Body of pancreas (tissue), 4 donors: ENCODE measurements at regions not wholly inside any gene's neighbourhood (a gene's known extent, or its start where the extent isn't known, plus 50 kb on each side); places are given as distances from the start of the nearest gene placed in this dataset.

ENCODE experiments used
- ATAC-seq: fragments of 150-250 bp; one replicate; pipeline ENCODE4 v1.9.1; 2016
- DNase-seq, 4 donors: peaks; one replicate each; pipeline ENCODE4 v3.0.0-alpha.2; 2019
- H3K27ac ChIP-seq, 4 donors: fragments of 200-600 bp; sonication (generic); 1 replicate in 3 of 4; 2 replicates in 1 of 4; pipeline versions ENCODE4 v1.5.1 to v1.6.1; 2016 to 2019; ENCODE audit warnings: mild to moderate bottlenecking in 1 of 4, mixed read lengths in 1 of 4, moderate library complexity in 1 of 4
- H3K27me3 ChIP-seq, 2 donors: fragments of 200-600 bp; sonication (generic); one replicate each; pipeline ENCODE4 v1.6.0; 2016; ENCODE audit warnings: mild to moderate bottlenecking in 1 of 2
- H3K36me3 ChIP-seq, 2 donors: fragments of 200-600 bp; sonication (generic); replicated peaks in 1 of 2; 2 replicates each; pipeline ENCODE4 v1.5.1; 2016; ENCODE audit warnings: low read depth in 2 of 2; ENCODE audit not compliant: insufficient read depth in 1 of 2
- H3K4me1 ChIP-seq: fragments of 200-600 bp; sonication (generic); one replicate; pipeline ENCODE4 v1.6.0; 2016
- H3K4me3 ChIP-seq, 2 donors: fragments of 200-600 bp; sonication (generic); 1 replicate in 1 of 2; 2 replicates in 1 of 2; pipeline ENCODE4 v1.5.1; 2016 to 2019
- H3K9me3 ChIP-seq, 3 donors: fragments of 200-600 bp; sonication (generic); 1 replicate in 2 of 3; 2 replicates in 1 of 3; pipeline ENCODE4 v1.5.1; 2016
- CTCF ChIP-seq, 7 experiments: fragments of 450-650 bp in 4 of 7; fragments of 200-600 bp in 3 of 7; sonication (generic) in 3 of 7; IDR thresholded peaks; one replicate each; pipeline ENCODE4 v1.5.1; 2016 to 2019; ENCODE audit warnings: antibody characterized with exemption in 7 of 7
- POLR2A ChIP-seq, 3 donors: fragments of 450-650 bp; IDR thresholded peaks; one replicate each; pipeline ENCODE4 v1.6.1; 2016; ENCODE audit warnings: antibody characterized with exemption in 3 of 3, mild to moderate bottlenecking in 2 of 3
- WGBS, 2 donors: methylation state at CpG; one replicate each; pipeline ENCODE4 v1.1.5; 2017; 5-methylcytosine and 5-hydroxymethylcytosine counted together
- intact Hi-C: fragments of 100-400 bp; cut with DNase I; formaldehyde crosslinking; loops from one replicate; pipeline ENCODE4 v1.15.1; 2023

DNA sequence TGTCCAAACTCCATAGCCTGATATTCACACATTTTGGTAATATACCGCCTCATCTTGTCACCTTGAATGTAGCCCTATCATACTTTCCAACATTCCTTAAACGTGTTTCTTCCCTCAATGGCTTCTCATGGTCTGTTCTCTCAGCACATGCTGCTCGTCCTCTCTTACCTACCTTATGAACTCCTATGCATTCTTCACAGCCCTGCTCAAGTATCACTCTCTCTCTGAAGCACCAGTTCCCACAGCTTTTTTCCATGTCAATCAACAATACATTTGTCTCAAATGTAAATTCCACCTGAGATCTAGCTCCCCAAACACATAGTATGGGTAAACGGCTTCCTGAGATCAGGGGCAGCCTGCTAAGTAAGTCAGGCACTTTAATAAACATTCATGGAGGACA lies 85.2 kb upstream of the ZMIZ1 start:
- Histone ChIP-seq H3K27ac (no peak overlapping the region), H3K27me3 (no peaks in the 10 kb centered on the region), H3K9me3 (no peaks in the 10 kb centered on the region), H3K4me1 (no peaks in the 10 kb centered on the region), H3K4me3 (no peak overlapping the region), H3K36me3 (no peaks in the 10 kb centered on the region)
- no peak for TF ChIP-seq CTCF (IDR thresholded peaks at IDR 0.05)
- TF ChIP-seq POLR2A (IDR thresholded peaks at IDR 0.05): no peak
- DNase-seq (no peak), ATAC-seq (no peak)
- 76% methylated on average over 4 of the region's 4 CpGs for WGBS, 2 donors
- intact Hi-C loops: no loop called here

DNA sequence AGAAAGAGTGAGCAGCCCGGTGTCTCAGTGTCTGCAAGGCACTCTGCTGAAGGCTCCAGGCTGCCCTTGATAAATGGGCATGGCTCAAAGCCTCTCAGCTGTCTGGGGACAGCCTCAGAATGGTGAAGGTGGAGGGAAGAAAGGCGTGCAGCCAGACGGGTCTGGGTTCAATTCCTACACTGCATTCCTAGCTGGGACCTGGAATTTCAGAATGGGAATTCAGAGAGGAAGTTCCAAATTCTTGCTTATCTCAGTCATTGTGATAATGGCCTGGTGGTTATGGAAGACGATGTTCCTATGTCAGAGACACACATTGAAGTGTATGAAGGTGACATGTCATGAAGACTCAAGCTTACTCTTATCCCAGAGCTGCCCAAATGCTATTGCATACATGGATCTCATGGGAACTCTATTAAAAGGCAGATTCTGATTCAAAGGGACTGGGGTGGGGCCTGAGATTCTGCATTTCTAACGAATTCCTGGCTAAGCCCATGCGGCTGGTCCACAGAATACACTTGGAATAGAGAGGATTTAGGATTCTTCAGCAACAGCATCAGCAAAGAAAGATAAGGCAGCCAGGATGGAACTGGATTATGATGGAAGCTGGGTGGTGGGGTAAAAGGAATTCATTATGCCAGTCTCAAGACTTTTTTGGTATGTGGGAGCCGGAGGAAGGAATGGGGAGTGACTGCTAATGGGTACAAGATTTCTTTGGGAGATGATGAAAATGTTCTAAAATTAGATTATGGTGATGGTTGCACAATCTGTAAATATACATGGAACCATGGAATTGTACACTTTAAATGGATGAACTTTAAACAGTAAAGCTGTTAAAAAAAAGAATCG lies 82.6 kb upstream of the ZMIZ1 start:
- TF ChIP-seq CTCF (IDR thresholded peaks at IDR 0.05) (no peak), POLR2A (IDR thresholded peaks at IDR 0.05) (no peak)
- Histone ChIP-seq H3K9me3 (no peaks in the 10 kb centered on the region), H3K4me3 (no peak overlapping the region), H3K36me3 (no peaks in the 10 kb centered on the region), H3K4me1 (no peaks in the 10 kb centered on the region), H3K27me3 (no peaks in the 10 kb centered on the region), H3K27ac (no peak overlapping the region)
- 84 to 86% methylated on average over 7 to 8 of the region's 8 CpGs for WGBS, 2 donors
- intact Hi-C loops: no loop called here
- no peak for ATAC-seq
- DNase-seq: no peak

DNA sequence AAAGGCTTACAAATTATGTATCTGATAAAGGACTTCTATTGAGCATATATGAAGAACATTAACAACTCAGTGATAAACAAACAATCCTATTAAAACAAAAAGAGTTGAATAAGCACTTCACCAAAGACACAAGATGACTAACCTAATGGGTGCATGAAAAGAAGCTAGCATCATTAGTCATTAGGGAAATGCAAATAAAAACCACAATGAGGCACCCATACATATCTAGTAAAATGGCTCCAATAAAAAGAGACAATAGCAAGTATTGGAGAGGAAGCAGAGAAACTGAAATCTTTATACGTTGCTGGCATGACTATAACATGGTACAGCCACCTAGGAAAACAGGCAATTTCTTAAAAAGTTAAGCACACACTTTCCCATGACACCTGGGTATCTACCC lies 77.6 kb upstream of the ZMIZ1 start:
- no peak for TF ChIP-seq CTCF (IDR thresholded peaks at IDR 0.05)
- TF ChIP-seq POLR2A (IDR thresholded peaks at IDR 0.05): no peak
- Histone ChIP-seq H3K9me3 (no peaks in the 10 kb centered on the region), H3K36me3 (no peaks in the 10 kb centered on the region), H3K27ac (no peak overlapping the region), H3K4me3 (no peak overlapping the region), H3K27me3 (no peaks in the 10 kb centered on the region), H3K4me1 (no peaks in the 10 kb centered on the region)
- no peak for DNase-seq
- no peak for ATAC-seq
- WGBS, 2 donors: 38 to 68% methylated on average over 1 of the region's 1 CpG
- intact Hi-C loops: no loop called here

GRCh38 chr10:78992333-78992732 lies 76.4 kb upstream of the ZMIZ1 start:
- no peak for DNase-seq
- H3K9me3 ChIP-seq: no peaks in the 10 kb centered on the region
- no peak overlapping the region for H3K27ac ChIP-seq
- intact Hi-C loops: no loop called here
- TF ChIP-seq POLR2A (IDR thresholded peaks at IDR 0.05): no peak
- no peak for TF ChIP-seq CTCF (IDR thresholded peaks at IDR 0.05)
- H3K4me1 ChIP-seq: no peaks in the 10 kb centered on the region
- no peak overlapping the region for H3K4me3 ChIP-seq
- no peaks in the 10 kb centered on the region for H3K27me3 ChIP-seq
- 70 to 90% methylated on average over 6 of the region's 6 CpGs for WGBS, 2 donors
- H3K36me3 ChIP-seq: no peaks in the 10 kb centered on the region
- no peak for ATAC-seq
